ENCODE measurements at regions not wholly inside any gene's neighbourhood (a gene's known extent, or its start where the extent isn't known, plus 50 kb on each side); places are given as distances from the start of the nearest gene placed in this dataset.

- H4K20me1 ChIP-seq (ENCODE audit: control insufficient read depth, insufficient read depth, low read depth, low read length) = no peaks in the 10 kb centered on the region
- peak overlapping the region; percentile 55 for H3K27ac ChIP-seq (ENCODE audit: low read depth, low read length)
- H3K79me2 ChIP-seq (ENCODE audit: control insufficient read depth, low read length) = no peaks in the 10 kb centered on the region
- H3K9me2 ChIP-seq (replicated peaks; ENCODE audit: control insufficient read depth, low read length) = no peaks in the 10 kb centered on the region
- H3K9me3 ChIP-seq (ENCODE audit: control insufficient read depth, insufficient read depth, low read length) = no peaks in the 10 kb centered on the region
- no peaks in the 10 kb centered on the region for H3K36me3 ChIP-seq (ENCODE audit: control insufficient read depth, low read length)
- no peaks in the 10 kb centered on the region for H3F3A ChIP-seq (ENCODE audit: control insufficient read depth, insufficient read depth)
- peak overlapping the region; percentile 57 for H3K4me3 ChIP-seq (ENCODE audit: low read length)
- no peak for TF ChIP-seq EZH2phosphoT487 (IDR thresholded peaks at IDR 0.05; ENCODE audit: borderline replicate concordance, low read length)
- no peak for TF ChIP-seq CTCF (IDR thresholded peaks at IDR 0.05; ENCODE audit: low read depth, low read length, poor library complexity, severe bottlenecking)
- H3K27me3 ChIP-seq (ENCODE audit: control insufficient read depth, low read length) = no peaks in the 10 kb centered on the region
- H3K4me2 ChIP-seq (ENCODE audit: low read length) = peak overlapping the region; percentile 72
- H3K4me1 ChIP-seq (ENCODE audit: control insufficient read depth, low read length) = peaks cover 36% of the 10 kb centered on the region
These were observed 238.2 kb downstream of the ERMARD start for GRCh38 chr6:169989594-169989993.

DNA sequence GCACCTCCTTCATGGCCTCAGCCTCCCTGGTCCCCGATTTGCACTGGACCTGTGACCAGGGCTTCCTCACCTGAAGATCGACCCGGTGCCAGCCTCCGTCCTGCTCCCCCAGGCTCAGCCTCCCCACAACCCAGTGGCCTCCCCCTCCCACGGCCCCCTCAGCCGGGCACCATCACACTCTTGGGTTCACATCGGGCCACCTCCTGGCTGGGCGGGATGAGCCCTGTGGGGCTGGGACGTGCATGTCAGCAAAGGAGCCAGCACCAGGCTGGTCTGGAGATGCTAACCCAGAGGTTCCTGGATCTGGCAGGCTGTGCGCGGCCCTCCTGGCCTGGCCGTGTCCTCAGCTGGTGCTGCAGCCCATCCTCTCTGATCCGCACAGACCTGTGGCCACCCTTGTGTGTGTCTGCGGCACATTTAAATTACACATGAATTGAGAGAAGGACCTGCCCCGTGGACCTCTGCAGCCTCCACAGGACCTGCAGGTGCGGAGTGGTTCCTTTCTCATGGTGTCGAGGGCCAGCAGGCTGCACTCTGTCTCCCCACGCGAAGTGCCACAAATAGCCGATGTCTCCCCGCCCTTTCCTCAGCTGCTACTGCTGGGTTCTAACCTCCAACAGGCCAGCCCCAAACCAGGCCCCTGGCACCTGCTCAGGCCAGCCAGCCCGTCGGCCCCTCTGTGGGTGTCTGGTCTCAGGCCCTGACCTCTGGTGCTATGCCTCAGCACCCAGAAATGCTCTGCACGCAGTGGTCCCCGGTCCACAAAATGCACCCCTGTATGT, 237.5 kb downstream of the ERMARD start:
- Histone ChIP-seq H4K20me1 (ENCODE audit: control insufficient read depth, insufficient read depth, low read depth, low read length) (no peaks in the 10 kb centered on the region), H3K4me2 (ENCODE audit: low read length) (peak overlapping the region; percentile 72), H3K4me1 (ENCODE audit: control insufficient read depth, low read length) (peaks cover 36% of the 10 kb centered on the region), H3K36me3 (ENCODE audit: control insufficient read depth, low read length) (no peaks in the 10 kb centered on the region), H3K4me3 (ENCODE audit: low read length) (peak overlapping the region; percentile 57), H3K9me3 (ENCODE audit: control insufficient read depth, insufficient read depth, low read length) (no peaks in the 10 kb centered on the region), H3K79me2 (ENCODE audit: control insufficient read depth, low read length) (no peaks in the 10 kb centered on the region), H3K9me2 (replicated peaks; ENCODE audit: control insufficient read depth, low read length) (no peaks in the 10 kb centered on the region), H3F3A (ENCODE audit: control insufficient read depth, insufficient read depth) (no peaks in the 10 kb centered on the region), H3K27me3 (ENCODE audit: control insufficient read depth, low read length) (no peaks in the 10 kb centered on the region), H3K27ac (ENCODE audit: low read depth, low read length) (peak overlapping the region; percentile 55; the same call in 1 of the 2 replicates)
- TF ChIP-seq CTCF (IDR thresholded peaks at IDR 0.05; ENCODE audit: low read depth, low read length, poor library complexity, severe bottlenecking) = no peak
- no peak for TF ChIP-seq EZH2phosphoT487 (IDR thresholded peaks at IDR 0.05; ENCODE audit: borderline replicate concordance, low read length)

DNA sequence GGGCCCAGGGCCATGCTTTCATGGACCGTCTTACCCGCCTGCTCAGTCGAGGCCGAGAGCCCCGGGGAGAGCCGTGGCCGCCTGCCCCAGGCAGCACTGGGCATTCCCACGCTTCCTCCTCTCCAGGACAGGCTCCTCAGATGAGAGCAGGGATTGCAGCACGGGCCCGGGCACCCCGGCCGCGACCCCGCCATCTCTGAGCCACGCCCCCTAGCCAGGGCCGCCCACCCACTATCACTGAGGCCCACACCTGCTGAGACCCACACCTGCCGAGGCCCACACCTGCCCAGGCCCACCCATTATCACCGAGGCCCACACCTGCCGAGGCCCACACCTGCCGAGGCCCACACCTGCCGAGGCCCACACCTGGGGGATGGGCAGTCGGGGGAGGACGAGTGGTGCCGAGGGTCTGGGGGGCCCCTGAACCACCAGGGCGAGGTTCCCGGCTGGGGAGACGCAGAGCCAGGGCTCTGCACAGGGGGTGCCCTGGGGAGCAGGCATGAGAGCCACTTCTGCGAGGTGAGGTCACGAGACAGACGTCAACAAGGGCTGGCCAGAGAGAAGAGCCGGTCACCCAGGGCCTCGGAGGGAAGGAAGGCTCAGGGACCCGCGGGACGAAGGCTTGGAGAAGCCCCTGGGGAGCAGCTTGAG, 235.6 kb downstream of the ERMARD start:
- no peaks in the 10 kb centered on the region for H3K9me3 ChIP-seq (ENCODE audit: control insufficient read depth, insufficient read depth, low read length)
- H3K9me2 ChIP-seq (replicated peaks; ENCODE audit: control insufficient read depth, low read length) = no peaks in the 10 kb centered on the region
- H4K20me1 ChIP-seq (ENCODE audit: control insufficient read depth, insufficient read depth, low read depth, low read length) = no peaks in the 10 kb centered on the region
- no peaks in the 10 kb centered on the region for H3K79me2 ChIP-seq (ENCODE audit: control insufficient read depth, low read length)
- no peak overlapping the region for H3K4me3 ChIP-seq (ENCODE audit: low read length)
- H3K27ac ChIP-seq (ENCODE audit: low read depth, low read length) = no peak overlapping the region
- TF ChIP-seq CTCF (IDR thresholded peaks at IDR 0.05; ENCODE audit: low read depth, low read length, poor library complexity, severe bottlenecking) (no peak), EZH2phosphoT487 (IDR thresholded peaks at IDR 0.05; ENCODE audit: borderline replicate concordance, low read length) (no peak)
- no peak overlapping the region for H3K4me2 ChIP-seq (ENCODE audit: low read length)
- no peaks in the 10 kb centered on the region for H3F3A ChIP-seq (ENCODE audit: control insufficient read depth, insufficient read depth)
- H3K27me3 ChIP-seq (ENCODE audit: control insufficient read depth, low read length) = no peaks in the 10 kb centered on the region
- H3K4me1 ChIP-seq (ENCODE audit: control insufficient read depth, low read length) = peaks cover 30% of the 10 kb centered on the region
- no peaks in the 10 kb centered on the region for H3K36me3 ChIP-seq (ENCODE audit: control insufficient read depth, low read length)
